H1 (cell line): ENCODE measurements at regions not wholly inside any gene's neighbourhood (a gene's known extent, or its start where the extent isn't known, plus 50 kb on each side); places are given as distances from the start of the nearest gene placed in this dataset.

Source experiments
- KDM5A ChIP-seq: fragments of 200-600 bp; IDR thresholded peaks from 2 replicates; pipeline ENCODE4 v1.7.1; 2012; ENCODE audit warnings: mild to moderate bottlenecking, low read length, inconsistent platforms, mixed read lengths
- SIX5 ChIP-seq: IDR thresholded peaks from 2 replicates; pipeline ENCODE4 v1.6.1; 2011; ENCODE audit warnings: mild to moderate bottlenecking, low read depth, low read length
- TAF1 ChIP-seq: IDR thresholded peaks from 2 replicates; pipeline ENCODE4 v1.6.1; 2011; ENCODE audit warnings: mild to moderate bottlenecking, low read depth, low read length
- TF ChIP-seq, protein P1 (sequence below): fragments of 300-600 bp; sonication (generic); IDR thresholded peaks from 2 replicates; pipeline ENCODE4 v1.7.1; 2012; ENCODE audit warnings: low read length, moderate library complexity, mild to moderate bottlenecking, inconsistent platforms; ENCODE audit not compliant: insufficient replicate concordance

GRCh38 chr10:44820094-44820493 lies 91.0 kb upstream of the TMEM72 start (continued):
- TF ChIP-seq KDM5A: no peak
- TF ChIP-seq, protein P1, sequence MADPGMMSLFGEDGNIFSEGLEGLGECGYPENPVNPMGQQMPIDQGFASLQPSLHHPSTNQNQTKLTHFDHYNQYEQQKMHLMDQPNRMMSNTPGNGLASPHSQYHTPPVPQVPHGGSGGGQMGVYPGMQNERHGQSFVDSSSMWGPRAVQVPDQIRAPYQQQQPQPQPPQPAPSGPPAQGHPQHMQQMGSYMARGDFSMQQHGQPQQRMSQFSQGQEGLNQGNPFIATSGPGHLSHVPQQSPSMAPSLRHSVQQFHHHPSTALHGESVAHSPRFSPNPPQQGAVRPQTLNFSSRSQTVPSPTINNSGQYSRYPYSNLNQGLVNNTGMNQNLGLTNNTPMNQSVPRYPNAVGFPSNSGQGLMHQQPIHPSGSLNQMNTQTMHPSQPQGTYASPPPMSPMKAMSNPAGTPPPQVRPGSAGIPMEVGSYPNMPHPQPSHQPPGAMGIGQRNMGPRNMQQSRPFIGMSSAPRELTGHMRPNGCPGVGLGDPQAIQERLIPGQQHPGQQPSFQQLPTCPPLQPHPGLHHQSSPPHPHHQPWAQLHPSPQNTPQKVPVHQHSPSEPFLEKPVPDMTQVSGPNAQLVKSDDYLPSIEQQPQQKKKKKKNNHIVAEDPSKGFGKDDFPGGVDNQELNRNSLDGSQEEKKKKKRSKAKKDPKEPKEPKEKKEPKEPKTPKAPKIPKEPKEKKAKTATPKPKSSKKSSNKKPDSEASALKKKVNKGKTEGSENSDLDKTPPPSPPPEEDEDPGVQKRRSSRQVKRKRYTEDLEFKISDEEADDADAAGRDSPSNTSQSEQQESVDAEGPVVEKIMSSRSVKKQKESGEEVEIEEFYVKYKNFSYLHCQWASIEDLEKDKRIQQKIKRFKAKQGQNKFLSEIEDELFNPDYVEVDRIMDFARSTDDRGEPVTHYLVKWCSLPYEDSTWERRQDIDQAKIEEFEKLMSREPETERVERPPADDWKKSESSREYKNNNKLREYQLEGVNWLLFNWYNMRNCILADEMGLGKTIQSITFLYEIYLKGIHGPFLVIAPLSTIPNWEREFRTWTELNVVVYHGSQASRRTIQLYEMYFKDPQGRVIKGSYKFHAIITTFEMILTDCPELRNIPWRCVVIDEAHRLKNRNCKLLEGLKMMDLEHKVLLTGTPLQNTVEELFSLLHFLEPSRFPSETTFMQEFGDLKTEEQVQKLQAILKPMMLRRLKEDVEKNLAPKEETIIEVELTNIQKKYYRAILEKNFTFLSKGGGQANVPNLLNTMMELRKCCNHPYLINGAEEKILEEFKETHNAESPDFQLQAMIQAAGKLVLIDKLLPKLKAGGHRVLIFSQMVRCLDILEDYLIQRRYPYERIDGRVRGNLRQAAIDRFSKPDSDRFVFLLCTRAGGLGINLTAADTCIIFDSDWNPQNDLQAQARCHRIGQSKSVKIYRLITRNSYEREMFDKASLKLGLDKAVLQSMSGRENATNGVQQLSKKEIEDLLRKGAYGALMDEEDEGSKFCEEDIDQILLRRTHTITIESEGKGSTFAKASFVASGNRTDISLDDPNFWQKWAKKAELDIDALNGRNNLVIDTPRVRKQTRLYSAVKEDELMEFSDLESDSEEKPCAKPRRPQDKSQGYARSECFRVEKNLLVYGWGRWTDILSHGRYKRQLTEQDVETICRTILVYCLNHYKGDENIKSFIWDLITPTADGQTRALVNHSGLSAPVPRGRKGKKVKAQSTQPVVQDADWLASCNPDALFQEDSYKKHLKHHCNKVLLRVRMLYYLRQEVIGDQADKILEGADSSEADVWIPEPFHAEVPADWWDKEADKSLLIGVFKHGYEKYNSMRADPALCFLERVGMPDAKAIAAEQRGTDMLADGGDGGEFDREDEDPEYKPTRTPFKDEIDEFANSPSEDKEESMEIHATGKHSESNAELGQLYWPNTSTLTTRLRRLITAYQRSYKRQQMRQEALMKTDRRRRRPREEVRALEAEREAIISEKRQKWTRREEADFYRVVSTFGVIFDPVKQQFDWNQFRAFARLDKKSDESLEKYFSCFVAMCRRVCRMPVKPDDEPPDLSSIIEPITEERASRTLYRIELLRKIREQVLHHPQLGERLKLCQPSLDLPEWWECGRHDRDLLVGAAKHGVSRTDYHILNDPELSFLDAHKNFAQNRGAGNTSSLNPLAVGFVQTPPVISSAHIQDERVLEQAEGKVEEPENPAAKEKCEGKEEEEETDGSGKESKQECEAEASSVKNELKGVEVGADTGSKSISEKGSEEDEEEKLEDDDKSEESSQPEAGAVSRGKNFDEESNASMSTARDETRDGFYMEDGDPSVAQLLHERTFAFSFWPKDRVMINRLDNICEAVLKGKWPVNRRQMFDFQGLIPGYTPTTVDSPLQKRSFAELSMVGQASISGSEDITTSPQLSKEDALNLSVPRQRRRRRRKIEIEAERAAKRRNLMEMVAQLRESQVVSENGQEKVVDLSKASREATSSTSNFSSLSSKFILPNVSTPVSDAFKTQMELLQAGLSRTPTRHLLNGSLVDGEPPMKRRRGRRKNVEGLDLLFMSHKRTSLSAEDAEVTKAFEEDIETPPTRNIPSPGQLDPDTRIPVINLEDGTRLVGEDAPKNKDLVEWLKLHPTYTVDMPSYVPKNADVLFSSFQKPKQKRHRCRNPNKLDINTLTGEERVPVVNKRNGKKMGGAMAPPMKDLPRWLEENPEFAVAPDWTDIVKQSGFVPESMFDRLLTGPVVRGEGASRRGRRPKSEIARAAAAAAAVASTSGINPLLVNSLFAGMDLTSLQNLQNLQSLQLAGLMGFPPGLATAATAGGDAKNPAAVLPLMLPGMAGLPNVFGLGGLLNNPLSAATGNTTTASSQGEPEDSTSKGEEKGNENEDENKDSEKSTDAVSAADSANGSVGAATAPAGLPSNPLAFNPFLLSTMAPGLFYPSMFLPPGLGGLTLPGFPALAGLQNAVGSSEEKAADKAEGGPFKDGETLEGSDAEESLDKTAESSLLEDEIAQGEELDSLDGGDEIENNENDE: no peak
- no peak for TF ChIP-seq SIX5
- TF ChIP-seq TAF1: no peak
- TF ChIP-seq, all 59 proteins: peak for 0
